Thyroid gland (tissue), 4 donors: ENCODE measurements at regions not wholly inside any gene's neighbourhood (a gene's known extent, or its start where the extent isn't known, plus 50 kb on each side); places are given as distances from the start of the nearest gene placed in this dataset.

ENCODE experiments used
- CTCF ChIP-seq, 6 experiments: fragments of 200-600 bp in 3 of 6; fragments of 450-650 bp in 3 of 6; sonication (generic) in 3 of 6; IDR thresholded peaks; one replicate each; pipeline ENCODE4 v1.5.1; 2016 to 2019; ENCODE audit warnings: antibody characterized with exemption in 6 of 6, mild to moderate bottlenecking in 2 of 6, inconsistent platforms in 1 of 6, moderate library complexity in 1 of 6
- POLR2A ChIP-seq, 2 donors: fragments of 450-650 bp; IDR thresholded peaks; one replicate each; pipeline ENCODE4 v1.6.1; 2017; ENCODE audit warnings: antibody characterized with exemption in 2 of 2, mild to moderate bottlenecking in 2 of 2, moderate library complexity in 1 of 2

- TF ChIP-seq CTCF (IDR thresholded peaks at IDR 0.05) (no peak), POLR2A (IDR thresholded peaks at IDR 0.05) (no peak)
Measured at GRCh38 chr1:198024336-198024735, 107.2 kb downstream of the LHX9 start.
